GM19397 (cell line): ENCODE measurements at regions not wholly inside any gene's neighbourhood (a gene's known extent, or its start where the extent isn't known, plus 50 kb on each side); places are given as distances from the start of the nearest gene placed in this dataset.
"Not testable (repeated sequence)": the region's sequence is repeated elsewhere in the genome, so short reads cannot be mapped to it uniquely, and the experiment has no call there.

ENCODE experiments used
- ATAC-seq: cut with Tn5 transposase; IDR thresholded peaks from one replicate; pipeline ENCODE4 v1.9.1; 2021; ENCODE audit warnings: mild to moderate bottlenecking, moderate library complexity; ENCODE audit not compliant: unreplicated experiment

GRCh38 chr9:81811688-81812087, 116.5 kb upstream of the SPATA31D4 start:
- not testable (repeated sequence) for ATAC-seq

- ATAC-seq = no peak
Measured at GRCh38 chr9:81814401-81814793, 113.8 kb upstream of the SPATA31D4 start.

GRCh38 chr9:81814794-81815464, 113.3 kb upstream of the SPATA31D4 start:
- peak; percentile 72 for ATAC-seq

GRCh38 chr9:81815781-81816180, 112.4 kb upstream of the SPATA31D4 start:
- no peak for ATAC-seq

- no peak for ATAC-seq
Measured at GRCh38 chr9:81819155-81819554, 109.1 kb upstream of the SPATA31D4 start.

GRCh38 chr9:81819859-81820546, 108.2 kb upstream of the SPATA31D4 start:
- no peak for ATAC-seq

GRCh38 chr9:81822301-81822865, 105.8 kb upstream of the SPATA31D4 start:
- no peak for ATAC-seq

GRCh38 chr9:81822967-81823366, 105.3 kb upstream of the SPATA31D4 start:
- no peak for ATAC-seq

- no peak for ATAC-seq
Measured at GRCh38 chr9:81823672-81824554, 104.3 kb upstream of the SPATA31D4 start.

GRCh38 chr9:81824802-81825730, 103.2 kb upstream of the SPATA31D4 start:
- no peak for ATAC-seq

- ATAC-seq = no peak
Measured at GRCh38 chr9:81825846-81826516, 102.2 kb upstream of the SPATA31D4 start.

GRCh38 chr9:81826517-81826906, 101.7 kb upstream of the SPATA31D4 start:
- ATAC-seq = no peak

- peak; percentile 76 for ATAC-seq
Measured at GRCh38 chr9:81827616-81828296, 100.5 kb upstream of the SPATA31D4 start.

- ATAC-seq = no peak
Measured at GRCh38 chr9:81829195-81829882, 98.9 kb upstream of the SPATA31D4 start.

- ATAC-seq = not testable (repeated sequence)
Measured at GRCh38 chr9:81830431-81830830, 97.8 kb upstream of the SPATA31D4 start.

GRCh38 chr9:81832571-81833285, 95.5 kb upstream of the SPATA31D4 start:
- no peak for ATAC-seq

- no peak for ATAC-seq
Measured at GRCh38 chr9:81833563-81834345, 94.5 kb upstream of the SPATA31D4 start.
